Loucy (cell line): ENCODE measurements at regions not wholly inside any gene's neighbourhood (a gene's known extent, or its start where the extent isn't known, plus 50 kb on each side); places are given as distances from the start of the nearest gene placed in this dataset.

Source experiments
- CTCF ChIP-seq: fragments of 200-600 bp; sonication (generic); conservative IDR thresholded peaks from 2 replicates; pipeline ENCODE4 v1.5.1; 2014; ENCODE audit warnings: mild to moderate bottlenecking, antibody characterized with exemption, low read length
- EZH2phosphoT487 ChIP-seq: fragments of 200-600 bp; IDR thresholded peaks from 2 replicates; pipeline ENCODE4 v1.6.1; 2018; ENCODE audit warnings: antibody characterized with exemption, mild to moderate bottlenecking, moderate library complexity, borderline replicate concordance

- TF ChIP-seq CTCF (no peak), EZH2phosphoT487 (no peak)
Observed at GRCh38 chr3:43187836-43188479, 82.1 kb upstream of the POMGNT2 start.
